HG03439 (cell line): ENCODE measurements at regions not wholly inside any gene's neighbourhood (a gene's known extent, or its start where the extent isn't known, plus 50 kb on each side); places are given as distances from the start of the nearest gene placed in this dataset.

Experiments used
- ATAC-seq: cut with Tn5 transposase; IDR thresholded peaks from one replicate; pipeline ENCODE4 v1.9.1; 2021; ENCODE audit warnings: mild to moderate bottlenecking, moderate library complexity; ENCODE audit not compliant: unreplicated experiment

DNA sequence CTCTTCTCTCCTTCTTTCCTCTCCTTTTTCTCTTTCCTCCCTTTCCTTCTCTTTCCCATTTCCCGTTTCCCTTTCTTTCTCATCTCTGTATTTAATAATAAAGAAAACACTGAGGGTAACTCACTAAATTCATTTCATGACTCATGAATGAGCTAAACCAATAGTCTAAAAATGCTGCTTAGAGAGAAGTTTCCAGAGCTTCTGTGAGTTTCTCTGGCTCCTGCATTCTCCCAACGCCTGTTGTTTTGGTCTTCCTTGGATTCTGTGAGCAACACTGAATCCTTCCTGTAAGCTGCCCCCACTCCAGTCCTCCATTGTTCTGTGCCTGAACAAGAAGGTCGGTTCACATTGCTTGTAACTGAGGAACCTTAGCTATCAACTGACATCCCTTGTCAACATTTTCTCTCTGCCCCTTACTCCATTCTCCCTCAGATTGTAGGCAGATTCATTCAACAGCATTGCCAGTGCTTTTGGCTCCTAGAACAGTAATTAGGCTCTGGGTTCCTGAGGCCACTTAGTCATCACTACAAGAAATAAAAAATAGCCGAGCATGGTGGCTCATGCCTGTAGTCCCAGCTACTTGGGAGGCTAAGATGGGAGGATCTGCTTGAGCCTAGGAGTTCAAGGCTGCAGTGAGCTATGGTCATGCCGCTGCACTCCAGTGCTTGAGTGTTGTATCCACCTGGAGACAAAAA lies 237.7 kb upstream of the KLF4 start:
- no peak for ATAC-seq

DNA sequence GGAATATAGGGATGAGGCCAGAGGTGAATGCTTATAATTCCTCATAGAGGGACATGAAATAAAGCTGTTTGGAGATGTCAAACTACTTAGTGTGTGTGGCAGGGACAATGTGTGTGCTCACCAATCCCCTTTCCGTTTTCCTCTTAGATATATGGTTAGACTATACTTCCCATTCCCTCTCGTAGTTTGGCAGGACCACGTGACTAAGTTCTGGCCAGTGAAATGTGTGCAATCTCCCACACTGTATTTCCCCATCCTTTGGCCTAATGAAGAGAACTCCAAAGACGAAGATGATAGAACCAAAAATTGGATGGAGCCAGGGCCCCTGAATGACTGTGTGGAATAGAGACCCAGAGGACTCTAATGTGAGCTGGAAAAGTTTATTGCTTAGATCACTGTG lies 233.4 kb upstream of the KLF4 start:
- ATAC-seq: no peak

DNA sequence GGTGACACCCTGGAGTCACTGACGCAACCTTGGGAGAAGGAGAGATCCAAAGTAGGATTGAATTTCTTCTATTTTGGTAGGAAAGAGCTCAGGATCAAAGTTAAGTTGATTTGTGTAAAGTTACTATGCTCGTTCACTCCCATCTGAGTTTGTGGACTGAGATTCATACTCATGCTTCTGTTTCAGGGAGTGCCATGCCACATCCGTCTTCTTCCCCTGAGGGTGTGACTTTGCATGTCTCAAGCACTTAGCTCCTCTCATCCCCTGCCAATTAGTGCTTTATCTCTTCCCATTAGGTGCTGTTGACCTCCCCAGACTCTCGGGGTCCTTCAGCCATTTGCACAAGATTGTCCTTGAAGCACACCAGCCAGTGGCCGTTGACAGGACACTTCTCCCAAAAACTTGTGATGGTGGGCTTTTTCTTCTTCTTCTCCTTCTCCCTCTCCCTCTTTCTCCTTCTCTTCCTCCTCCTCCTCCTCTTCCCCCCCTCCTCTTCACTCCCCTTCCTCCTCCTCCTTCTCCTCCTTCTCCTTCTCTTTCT lies 232.2 kb upstream of the KLF4 start:
- ATAC-seq: no peak

DNA sequence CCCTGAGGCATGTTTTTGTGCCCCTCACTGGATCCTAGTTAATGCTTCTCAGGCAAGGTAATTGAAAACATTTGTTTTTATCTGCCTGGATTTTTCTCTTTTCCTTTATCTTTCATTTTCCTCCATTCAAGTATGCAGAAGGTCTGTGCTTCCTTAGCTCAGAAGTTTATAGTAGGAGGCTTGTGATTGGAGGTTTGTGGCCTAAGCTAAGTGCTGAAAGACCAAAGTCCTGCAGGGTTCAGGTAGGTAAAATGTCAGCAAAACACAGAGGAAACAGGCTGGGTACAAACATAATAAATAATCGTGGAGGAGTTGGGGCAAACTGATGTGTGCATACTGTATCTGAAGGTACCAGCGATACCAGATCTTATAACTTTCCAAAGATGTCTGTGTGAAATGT lies 230.9 kb upstream of the KLF4 start:
- ATAC-seq: no peak

DNA sequence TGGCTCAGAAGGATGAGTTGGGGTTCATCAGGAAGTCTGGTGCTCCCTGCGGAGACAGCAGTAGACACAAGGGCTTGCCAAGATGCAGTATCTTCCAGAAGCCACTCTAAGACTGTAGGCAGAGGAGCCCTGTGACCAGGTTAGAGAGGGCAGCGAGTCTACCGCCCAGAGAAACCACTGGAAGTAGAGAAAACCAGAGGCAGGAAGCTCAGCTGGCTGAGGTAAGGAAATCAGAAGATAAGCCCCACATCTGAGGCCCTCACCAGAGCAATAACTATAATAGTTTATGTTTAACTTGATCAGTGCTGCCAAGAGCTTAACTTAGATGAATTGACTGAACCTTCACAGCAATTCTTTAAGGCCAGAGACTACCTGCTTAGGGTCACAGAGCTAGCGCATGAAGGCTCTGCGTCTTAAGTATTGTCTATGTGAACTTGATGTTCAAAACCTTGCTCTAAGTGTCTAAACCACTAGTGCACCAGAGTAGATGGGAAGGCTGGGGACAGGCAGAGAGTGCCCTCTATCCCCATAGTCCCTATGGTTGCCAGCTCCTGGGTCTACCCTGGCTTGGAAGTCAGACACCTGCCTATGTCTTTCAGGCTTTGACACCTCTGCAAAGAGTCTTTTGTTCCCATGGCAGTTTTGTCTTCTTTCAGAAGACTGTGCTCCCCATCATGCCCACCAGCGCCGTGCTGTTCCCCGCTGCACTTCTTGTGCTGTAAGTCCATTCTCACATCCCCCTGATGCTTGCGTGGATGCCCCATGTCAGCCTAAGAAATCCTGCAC lies 228.2 kb upstream of the KLF4 start:
- ATAC-seq: no peak

DNA sequence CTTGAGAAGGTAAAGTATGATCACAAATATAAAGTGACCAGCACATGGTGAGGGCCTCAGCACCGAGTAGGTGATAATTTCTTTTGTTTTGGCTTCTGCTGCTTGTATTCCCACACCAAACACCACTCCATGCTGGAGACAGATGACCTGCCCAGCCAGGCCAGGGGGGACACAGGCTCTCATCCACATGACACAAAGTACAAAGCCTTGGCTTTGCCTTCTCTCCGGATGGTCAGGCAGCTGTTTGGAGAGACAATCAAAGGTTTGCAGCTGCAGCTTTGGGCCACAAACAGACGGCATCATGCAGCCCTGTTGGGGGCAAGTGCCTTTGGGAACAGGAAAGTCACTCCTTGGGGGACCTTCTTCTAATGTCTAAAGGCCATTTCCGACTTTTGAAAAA lies 226.2 kb upstream of the KLF4 start:
- no peak for ATAC-seq

DNA sequence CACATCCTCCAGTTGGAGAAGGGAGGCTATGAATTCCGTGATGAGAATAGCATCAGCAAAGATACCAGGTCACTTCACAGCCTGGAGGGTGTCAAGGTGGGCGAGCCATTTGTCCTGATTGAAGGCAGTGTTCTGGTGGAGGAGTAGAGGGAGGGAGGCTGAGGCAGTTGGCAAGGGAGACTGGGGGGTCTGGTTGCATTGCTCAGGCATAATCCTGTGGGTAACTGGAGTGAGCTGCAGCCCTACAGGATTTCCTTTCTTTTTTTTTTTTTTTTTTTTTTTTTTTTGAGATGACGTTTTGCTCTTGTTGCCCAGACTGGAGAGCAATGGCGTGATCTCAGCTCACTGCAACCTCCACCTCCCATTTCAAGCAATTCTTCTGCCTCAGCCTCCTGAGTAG lies 223.9 kb upstream of the KLF4 start:
- ATAC-seq: no peak

DNA sequence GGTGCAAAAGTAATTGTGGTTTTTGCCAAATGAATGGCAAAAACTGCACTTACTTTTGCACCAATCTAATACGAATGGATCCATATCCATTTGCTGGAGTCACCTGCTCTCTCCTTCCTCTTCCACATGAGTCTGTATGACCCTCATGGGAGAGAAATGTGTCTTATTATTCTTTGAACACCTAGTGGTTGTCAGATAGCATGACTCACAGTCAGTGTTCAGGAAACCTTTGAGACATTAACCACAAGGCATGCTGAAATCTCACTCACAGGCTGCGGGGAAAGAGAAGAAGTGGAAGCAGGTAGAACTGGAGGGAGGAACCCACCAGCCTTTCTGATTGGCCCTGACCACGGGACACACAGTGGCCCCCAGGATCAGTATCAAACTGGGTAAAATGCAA lies 222.8 kb upstream of the KLF4 start:
- ATAC-seq: no peak

DNA sequence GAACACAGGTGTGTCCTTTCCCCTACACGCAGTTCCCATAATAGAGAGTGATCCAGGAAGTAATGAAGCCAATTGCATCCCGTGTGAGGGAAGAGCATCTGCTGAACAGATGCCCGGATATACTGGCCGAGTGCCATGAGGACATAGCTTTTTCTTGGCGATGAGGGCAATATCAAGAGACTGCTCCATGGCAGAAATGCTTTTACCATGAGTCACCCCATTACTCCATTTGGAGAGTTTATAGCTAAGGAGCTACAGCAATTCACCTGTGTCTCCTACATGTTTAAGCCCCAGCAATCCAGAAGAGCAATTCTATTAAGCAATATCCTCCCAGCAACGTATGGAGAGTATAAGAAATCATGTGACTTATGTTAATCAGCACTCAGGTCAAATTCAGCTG lies 222.0 kb upstream of the KLF4 start:
- no peak for ATAC-seq

DNA sequence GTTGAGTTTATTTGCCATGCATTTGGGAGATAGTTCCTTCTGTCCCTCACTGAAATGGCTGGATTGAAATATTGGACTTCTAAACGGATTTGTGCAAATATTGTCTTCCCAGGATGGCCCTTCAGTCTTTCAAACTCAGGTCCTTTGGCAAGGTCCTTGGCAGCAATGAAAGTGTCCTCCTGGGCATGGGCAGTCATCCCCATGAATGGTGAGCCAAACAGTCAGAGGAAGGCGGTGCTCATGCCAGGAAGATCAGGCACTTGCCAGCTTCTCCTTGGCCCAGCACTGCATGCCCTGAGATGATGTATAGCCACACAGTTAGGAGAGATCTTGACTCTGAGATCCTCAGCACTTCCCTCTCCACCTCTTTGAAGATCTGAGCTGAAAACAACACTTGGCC lies 221.4 kb upstream of the KLF4 start:
- no peak for ATAC-seq

DNA sequence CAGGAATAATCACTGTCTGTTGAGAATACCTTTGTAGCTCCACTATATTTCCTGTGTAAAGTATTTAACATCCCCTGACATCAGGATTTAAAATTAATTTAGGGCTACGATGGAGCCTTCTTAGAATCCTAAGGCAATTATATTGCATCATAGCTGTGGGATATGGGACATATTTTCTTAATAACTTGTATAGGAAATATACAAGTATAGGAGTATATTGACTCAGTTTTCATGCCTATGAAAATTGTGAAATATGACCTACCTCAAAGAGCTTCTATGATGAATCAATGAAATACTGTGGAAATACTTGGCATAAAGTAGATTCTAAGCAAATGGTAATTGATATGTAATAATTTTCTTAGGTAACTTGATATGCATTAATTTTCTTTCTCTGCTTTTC lies 221.0 kb upstream of the KLF4 start:
- no peak for ATAC-seq

DNA sequence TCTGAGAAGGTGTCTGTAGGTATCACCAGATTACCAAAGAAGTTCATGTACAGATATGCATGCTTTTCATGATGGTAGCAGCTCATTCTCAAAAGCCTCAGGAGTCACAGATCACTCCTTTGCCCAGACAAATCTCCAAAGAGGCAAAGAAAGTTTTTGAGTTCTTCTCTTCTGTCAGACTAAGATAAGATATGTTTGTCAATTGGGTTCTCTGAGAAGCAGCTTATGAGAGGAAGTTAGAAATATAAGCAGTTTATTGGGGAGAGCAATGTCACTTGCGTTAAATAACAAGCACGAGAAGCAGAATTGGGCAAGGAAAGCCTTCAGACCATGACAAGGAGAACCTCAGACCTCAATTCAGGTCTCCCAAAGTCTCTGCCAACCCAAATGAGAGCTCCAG lies 219.2 kb upstream of the KLF4 start:
- ATAC-seq: no peak

DNA sequence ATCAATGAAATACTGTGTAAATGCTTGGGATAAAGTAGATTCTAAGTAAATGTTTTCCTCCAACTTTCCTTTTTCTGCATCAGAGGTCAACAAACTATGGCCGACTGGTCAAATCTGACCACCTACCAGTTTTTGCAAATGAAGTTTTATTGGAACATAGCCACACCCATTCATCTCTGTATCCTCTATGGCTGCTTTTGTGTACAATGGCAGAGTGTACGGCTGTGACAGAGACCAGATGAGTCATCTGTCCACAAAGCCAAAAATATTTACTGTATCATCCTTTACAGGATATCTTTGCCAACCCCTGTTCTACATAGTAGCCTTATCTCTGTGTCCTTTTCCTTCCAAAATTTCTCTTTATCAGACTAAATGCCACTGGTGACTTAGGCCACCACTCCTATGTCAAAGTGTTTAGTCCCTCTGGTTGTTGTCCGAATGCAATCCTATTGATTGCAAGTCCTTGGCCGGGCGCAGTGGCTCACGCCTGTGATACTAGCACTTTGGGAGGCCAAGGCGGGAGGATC lies 218.4 kb upstream of the KLF4 start:
- no peak for ATAC-seq

DNA sequence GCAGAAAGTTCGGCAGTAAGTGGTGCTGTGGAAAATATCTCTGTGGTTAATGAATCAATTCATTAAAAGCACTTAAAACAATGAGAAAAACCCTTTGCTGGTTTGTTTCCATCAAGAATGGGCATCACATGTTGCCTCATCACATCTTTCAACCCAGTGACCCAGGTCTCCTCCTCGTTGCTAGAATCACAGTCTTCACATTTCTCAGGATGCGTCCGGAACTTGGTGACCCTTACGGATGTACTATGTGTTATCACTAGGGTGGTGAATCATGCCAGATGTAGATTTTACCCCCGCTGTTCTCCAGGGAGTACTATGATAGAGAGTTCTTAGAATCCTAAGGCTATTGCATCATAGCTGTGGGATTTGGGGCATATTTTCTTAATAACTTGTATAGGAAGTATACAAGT lies 217.9 kb upstream of the KLF4 start:
- no peak for ATAC-seq

DNA sequence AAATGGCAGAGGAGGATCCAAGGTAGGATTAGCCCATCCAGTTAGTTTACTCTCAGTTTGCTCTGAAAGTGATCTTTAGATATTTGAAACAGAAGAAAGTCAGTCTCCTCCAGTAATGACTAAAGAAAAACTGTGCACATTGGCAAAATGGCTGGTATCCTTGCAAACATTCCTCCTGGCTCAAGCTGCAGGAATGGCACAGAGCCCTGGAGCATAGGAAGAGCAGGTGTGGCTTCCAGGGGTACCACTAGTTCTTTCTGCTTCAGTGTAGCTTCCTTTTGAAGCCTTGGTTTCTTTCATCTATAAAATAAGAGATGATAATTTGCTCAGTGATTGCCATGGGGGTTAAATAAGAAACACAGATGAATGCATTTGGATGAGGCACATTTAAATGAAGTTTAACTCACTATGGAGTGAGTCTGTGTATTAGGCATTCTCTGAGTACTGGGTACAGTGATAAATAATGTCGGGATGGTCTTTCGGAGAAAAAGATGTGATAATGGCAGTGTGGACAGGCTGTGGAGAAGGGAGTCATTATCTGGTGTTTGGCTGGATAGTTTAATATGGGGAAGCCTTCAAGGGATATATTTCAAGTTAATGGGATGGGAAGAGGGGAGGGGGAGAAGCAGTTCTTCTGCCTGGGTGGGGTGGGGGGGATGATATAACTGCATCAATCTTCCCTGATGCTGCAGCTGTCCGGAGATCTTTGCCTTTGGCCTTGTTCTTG lies 217.3 kb upstream of the KLF4 start:
- no peak for ATAC-seq

DNA sequence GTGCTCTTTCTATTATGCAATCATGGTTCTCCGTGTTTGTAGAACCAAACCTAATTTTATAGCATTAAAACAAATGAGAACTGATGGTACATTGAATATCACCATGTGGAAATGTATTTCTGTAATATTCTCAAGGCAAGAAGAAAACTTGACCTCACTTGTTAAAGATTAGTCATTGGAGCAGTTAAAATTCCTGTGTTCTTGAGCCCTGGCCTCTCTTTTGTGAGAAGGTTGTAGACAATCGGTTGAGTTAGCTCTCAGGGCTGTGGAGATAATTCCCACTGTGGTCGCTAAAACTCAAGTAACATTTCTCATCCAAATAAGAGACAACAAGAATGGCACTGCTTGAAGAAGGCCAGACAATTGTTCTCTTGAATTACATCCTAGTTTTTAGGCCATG lies 216.0 kb upstream of the KLF4 start:
- ATAC-seq: no peak

DNA sequence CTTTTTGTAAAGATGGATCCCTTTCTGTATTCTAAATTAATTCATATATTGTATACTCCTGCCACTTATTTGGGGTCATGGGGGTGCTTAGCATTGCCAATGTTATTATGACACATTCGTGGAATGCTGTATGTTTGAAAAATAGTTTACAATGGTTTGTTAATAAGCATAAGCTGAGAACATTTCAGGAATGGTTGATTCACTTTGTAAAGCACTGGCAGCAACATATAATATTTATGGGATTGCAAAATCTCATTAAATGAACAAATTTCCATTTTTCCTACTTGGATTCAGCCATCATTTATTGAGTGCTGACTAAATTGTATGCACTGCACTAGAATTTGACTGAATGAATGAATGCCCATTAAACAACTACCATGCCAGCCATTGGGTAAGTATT lies 215.2 kb upstream of the KLF4 start:
- ATAC-seq: no peak

DNA sequence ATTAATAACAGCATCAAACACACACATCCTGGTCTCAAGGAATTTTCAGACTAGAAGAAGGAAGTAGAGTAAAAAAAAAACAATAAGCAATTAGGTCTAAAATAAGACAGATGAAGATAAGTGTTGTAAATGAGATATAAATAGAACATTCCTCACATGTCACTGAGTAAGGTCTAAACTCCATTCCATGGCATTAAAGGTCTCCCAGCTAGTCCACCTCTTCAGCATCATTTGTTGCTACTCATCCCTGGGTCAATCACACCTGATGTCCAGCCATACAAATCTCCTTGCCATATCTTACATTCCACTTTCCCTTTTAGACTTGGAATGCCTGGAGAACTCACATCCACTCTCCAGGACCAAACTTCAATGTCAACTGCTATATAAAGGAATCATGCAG lies 214.1 kb upstream of the KLF4 start:
- no peak for ATAC-seq

DNA sequence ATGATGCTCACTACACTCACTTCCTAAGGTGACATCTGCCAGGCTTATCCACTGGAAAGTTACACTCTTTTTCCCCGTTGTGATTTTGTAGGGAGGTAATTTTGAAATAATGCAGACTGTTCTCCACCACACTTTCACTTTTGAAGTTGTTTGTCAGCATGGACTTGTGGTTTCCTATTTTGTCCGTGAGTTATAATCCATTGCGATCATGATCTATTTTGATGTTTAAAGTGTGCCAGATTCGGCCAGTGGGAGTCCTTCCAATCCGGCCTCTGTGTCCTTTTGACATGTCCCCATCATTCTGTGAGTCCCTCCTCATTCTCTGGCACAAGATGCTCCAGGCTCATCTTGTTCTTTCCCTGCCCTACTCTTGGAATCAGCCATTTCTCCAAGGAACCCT lies 211.3 kb upstream of the KLF4 start:
- ATAC-seq: no peak

DNA sequence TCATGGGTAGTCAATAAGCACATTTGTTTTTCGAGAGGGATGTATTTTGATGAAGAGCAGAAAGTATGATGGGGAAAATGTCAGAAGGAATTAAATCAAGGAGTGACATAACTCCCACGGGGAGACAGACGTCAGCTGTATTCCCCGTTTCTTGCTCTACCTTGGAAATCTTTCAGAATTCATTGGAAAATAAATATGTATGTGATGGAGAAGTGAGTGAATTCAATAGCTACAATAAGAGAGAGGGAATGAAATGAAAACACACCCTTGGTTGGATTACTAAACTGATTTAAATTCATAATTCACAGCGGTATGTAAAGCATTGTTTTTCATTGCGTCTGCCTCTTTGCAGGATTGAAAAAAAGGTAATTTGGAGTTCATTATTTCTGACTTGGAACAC lies 209.7 kb upstream of the KLF4 start:
- ATAC-seq: no peak

DNA sequence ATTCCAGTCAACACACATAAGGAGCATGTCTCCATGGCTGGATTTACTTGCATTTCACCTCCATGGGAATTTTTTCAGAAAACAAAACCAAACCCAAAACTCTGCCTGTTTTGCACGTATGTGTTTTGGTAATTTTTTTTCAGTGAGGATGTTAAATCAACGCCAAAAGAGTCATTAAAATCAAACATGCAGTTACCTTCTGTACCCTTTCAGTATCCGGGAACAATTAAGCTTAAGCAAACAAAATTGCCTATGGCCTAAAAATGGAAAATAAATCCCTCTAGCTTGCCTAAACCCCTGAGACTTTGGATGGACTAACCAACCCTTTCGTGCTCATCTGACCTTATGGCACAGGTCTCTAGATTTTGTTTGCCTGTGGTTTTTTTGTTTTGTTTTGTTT lies 209.2 kb upstream of the KLF4 start:
- no peak for ATAC-seq

DNA sequence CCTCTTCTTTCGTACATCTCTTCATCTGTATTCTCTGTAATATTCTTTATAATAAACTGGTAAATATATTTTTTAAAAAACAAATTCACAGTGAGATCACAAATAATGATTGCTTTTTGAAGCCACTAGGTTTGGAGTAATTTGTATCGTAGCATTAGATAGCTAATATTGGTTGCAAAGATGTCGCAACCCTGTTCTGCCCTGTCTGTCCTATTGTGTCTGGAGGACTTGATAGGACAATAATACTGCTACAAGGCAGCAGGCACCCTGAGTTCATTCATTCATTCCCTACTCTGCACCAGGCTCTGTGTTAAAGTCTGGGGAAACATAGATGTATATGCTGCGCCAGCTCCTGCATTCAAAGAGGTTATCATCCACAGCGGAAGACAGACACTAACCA lies 206.7 kb upstream of the KLF4 start:
- ATAC-seq: no peak
